GM12875 (cell line): ENCODE measurements at regions not wholly inside any gene's neighbourhood (a gene's known extent, or its start where the extent isn't known, plus 50 kb on each side); places are given as distances from the start of the nearest gene placed in this dataset.
"Not testable (repeated sequence)": the region's sequence is repeated elsewhere in the genome, so short reads cannot be mapped to it uniquely, and the experiment has no call there.

Source experiments
- H3K4me3 ChIP-seq: one replicate; pipeline ENCODE4 v1.5.1; 2011; ENCODE audit warnings: low read depth, low read length, control low read depth
- CTCF ChIP-seq: IDR thresholded peaks from 2 replicates; pipeline ENCODE4 v1.5.1; 2011; ENCODE audit warnings: low read depth, mild to moderate bottlenecking, control low read depth, inconsistent platforms, low read length, moderate library complexity, borderline replicate concordance; ENCODE audit not compliant: insufficient read depth

- TF ChIP-seq CTCF: peak; percentile 28; the same call in 1 of the 2 replicates
- H3K4me3 ChIP-seq: no peak overlapping the region
Observed at GRCh38 chr12:46517579-46517962, 145.0 kb upstream of the SLC38A2 start.

GRCh38 chr12:46516933-46517578 lies 144.5 kb upstream of the SLC38A2 start:
- H3K4me3 ChIP-seq: peak overlapping the region; percentile 6

GRCh38 chr12:46516238-46516932 lies 143.8 kb upstream of the SLC38A2 start:
- peak overlapping the region; percentile 6 for H3K4me3 ChIP-seq

More at GRCh38 chr12:46516933-46517578, 144.5 kb upstream of the SLC38A2 start:
- no peak for TF ChIP-seq CTCF

GRCh38 chr12:46515829-46516228 lies 143.3 kb upstream of the SLC38A2 start:
- TF ChIP-seq CTCF: no peak
- no peak overlapping the region for H3K4me3 ChIP-seq

More at GRCh38 chr12:46516238-46516932, 143.8 kb upstream of the SLC38A2 start:
- TF ChIP-seq CTCF: no peak

GRCh38 chr12:46514886-46515285 lies 142.3 kb upstream of the SLC38A2 start:
- no peak for TF ChIP-seq CTCF

GRCh38 chr12:46510257-46510656 lies 137.7 kb upstream of the SLC38A2 start:
- not testable (repeated sequence) for H3K4me3 ChIP-seq

More at GRCh38 chr12:46514886-46515285, 142.3 kb upstream of the SLC38A2 start:
- H3K4me3 ChIP-seq: no peak overlapping the region

- TF ChIP-seq CTCF: no peak
Observed at GRCh38 chr12:46509135-46509534, 136.6 kb upstream of the SLC38A2 start.

GRCh38 chr12:46508651-46509050 lies 136.1 kb upstream of the SLC38A2 start:
- H3K4me3 ChIP-seq: no peak overlapping the region
- TF ChIP-seq CTCF: no peak

More at GRCh38 chr12:46509135-46509534, 136.6 kb upstream of the SLC38A2 start:
- no peak overlapping the region for H3K4me3 ChIP-seq
